Hematopoietic multipotent progenitor cell treated with erythropoietin and hydrocortisone succinate and interleukin-3 and kit ligand, for 15 days (in vitro differentiated cells): ENCODE measurements at regions not wholly inside any gene's neighbourhood (a gene's known extent, or its start where the extent isn't known, plus 50 kb on each side); places are given as distances from the start of the nearest gene placed in this dataset.
"Not testable (repeated sequence)": the region's sequence is repeated elsewhere in the genome, so short reads cannot be mapped to it uniquely, and the experiment has no call there.

Experiments used
- DNase-seq: peaks from one replicate; pipeline ENCODE4 v3.0.0-alpha.2; 2015; ENCODE audit warnings: low spot score

- DNase-seq: no peak
These were observed 605.5 kb downstream of the MID1IP1 start for GRCh38 chrX:39406799-39407198.

GRCh38 chrX:39409246-39409917 lies 608.1 kb downstream of the MID1IP1 start:
- DNase-seq: no peak

- no peak for DNase-seq
These were observed 613.1 kb downstream of the MID1IP1 start for GRCh38 chrX:39414290-39414854.

- DNase-seq: no peak
These were observed 615.4 kb downstream of the MID1IP1 start for GRCh38 chrX:39416547-39417260.

GRCh38 chrX:39418254-39418704 lies 617.0 kb downstream of the MID1IP1 start:
- DNase-seq: no peak

- DNase-seq: no peak
These were observed 617.7 kb downstream of the MID1IP1 start for GRCh38 chrX:39418731-39419638.

GRCh38 chrX:39421006-39421405 lies 619.7 kb downstream of the MID1IP1 start:
- DNase-seq: no peak

GRCh38 chrX:39425124-39425806 lies 624.0 kb downstream of the MID1IP1 start:
- no peak for DNase-seq

GRCh38 chrX:39426101-39426500 lies 624.8 kb downstream of the MID1IP1 start:
- DNase-seq: no peak

- no peak for DNase-seq
These were observed 626.2 kb downstream of the MID1IP1 start for GRCh38 chrX:39427492-39427891.

GRCh38 chrX:39427906-39428305 lies 626.6 kb downstream of the MID1IP1 start:
- no peak for DNase-seq

- no peak for DNase-seq
These were observed 629.3 kb downstream of the MID1IP1 start for GRCh38 chrX:39430551-39430950.

- DNase-seq: no peak
These were observed 630.6 kb downstream of the MID1IP1 start for GRCh38 chrX:39431893-39432292.

- not testable (repeated sequence) for DNase-seq
These were observed 633.4 kb downstream of the MID1IP1 start for GRCh38 chrX:39434671-39435070.

GRCh38 chrX:39436538-39436937 lies 635.3 kb downstream of the MID1IP1 start:
- not testable (repeated sequence) for DNase-seq

- no peak for DNase-seq
These were observed 636.6 kb downstream of the MID1IP1 start for GRCh38 chrX:39437670-39438441.

GRCh38 chrX:39438603-39439602 lies 637.6 kb downstream of the MID1IP1 start:
- peak; percentile 49 for DNase-seq

GRCh38 chrX:39439906-39440798 lies 638.9 kb downstream of the MID1IP1 start:
- DNase-seq: peak; percentile 63
